ENCODE measurements at regions not wholly inside any gene's neighbourhood (a gene's known extent, or its start where the extent isn't known, plus 50 kb on each side); places are given as distances from the start of the nearest gene placed in this dataset.
A peak's percentile ranks its signal among the peaks of the same experiment; 100 is the strongest.

DNA sequence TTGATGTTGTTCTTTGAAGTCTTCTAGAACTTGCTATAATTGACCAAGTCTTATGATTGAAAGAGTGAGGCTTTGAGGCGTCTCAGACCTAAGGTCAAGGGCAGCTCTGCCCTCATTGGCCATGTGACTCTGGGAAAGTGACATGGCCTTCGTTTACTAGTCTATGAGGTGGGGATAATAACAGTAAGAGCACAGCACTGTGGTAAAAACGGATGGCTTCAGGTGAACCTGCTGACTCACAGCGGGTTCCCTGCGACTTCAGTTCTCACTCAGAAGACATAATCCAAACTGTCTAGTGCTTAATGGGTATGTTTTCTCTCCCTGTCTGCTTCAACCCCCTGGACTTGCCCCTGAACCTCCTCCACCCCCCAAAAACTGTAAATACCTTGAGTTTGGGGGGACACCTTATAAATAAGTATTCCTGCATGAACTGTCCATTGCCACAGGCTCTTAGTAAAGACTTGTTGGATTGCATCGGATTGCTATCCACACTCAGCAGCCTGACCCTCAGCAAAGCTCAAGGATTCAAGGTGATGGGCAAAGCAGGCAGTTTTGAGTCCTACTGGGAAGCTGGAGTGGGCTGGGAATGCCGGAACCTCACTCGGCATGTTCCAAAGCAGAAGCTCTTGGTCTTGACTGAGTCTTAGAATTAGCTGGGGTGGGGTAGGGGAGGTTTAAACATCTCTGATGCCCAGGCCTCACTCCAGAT lies 304.6 kb downstream of the KLF6 start:
- Histone ChIP-seq H3K4me2 (ENCODE audit: low read length) (no peak overlapping the region), H3K27ac (ENCODE audit: low read length) (no peak overlapping the region), H3K4me3 (ENCODE audit: low read length) (no peak overlapping the region), H3K79me2 (ENCODE audit: low read length) (no peaks in the 10 kb centered on the region), H3K27me3 (ENCODE audit: low read length) (no peaks in the 10 kb centered on the region), H3K4me1 (ENCODE audit: insufficient read depth, low read length) (peaks cover 26% of the 10 kb centered on the region), H3K9ac (ENCODE audit: low read length) (no peak overlapping the region), H2AFZ (ENCODE audit: low read length) (no peak overlapping the region), H3K9me3 (ENCODE audit: low read length) (no peaks in the 10 kb centered on the region), H3K36me3 (ENCODE audit: low read depth, low read length) (no peaks in the 10 kb centered on the region), H4K20me1 (ENCODE audit: low read length) (no peaks in the 10 kb centered on the region), H3F3A (ENCODE audit: low read length, unreplicated experiment) (no peaks in the 10 kb centered on the region), H3K9me2 (replicated peaks; ENCODE audit: low read length) (no peaks in the 10 kb centered on the region)
- no peak for ATAC-seq
- no TSS peak for BruUV-seq (replicated peaks)
- TF ChIP-seq, protein P1, sequence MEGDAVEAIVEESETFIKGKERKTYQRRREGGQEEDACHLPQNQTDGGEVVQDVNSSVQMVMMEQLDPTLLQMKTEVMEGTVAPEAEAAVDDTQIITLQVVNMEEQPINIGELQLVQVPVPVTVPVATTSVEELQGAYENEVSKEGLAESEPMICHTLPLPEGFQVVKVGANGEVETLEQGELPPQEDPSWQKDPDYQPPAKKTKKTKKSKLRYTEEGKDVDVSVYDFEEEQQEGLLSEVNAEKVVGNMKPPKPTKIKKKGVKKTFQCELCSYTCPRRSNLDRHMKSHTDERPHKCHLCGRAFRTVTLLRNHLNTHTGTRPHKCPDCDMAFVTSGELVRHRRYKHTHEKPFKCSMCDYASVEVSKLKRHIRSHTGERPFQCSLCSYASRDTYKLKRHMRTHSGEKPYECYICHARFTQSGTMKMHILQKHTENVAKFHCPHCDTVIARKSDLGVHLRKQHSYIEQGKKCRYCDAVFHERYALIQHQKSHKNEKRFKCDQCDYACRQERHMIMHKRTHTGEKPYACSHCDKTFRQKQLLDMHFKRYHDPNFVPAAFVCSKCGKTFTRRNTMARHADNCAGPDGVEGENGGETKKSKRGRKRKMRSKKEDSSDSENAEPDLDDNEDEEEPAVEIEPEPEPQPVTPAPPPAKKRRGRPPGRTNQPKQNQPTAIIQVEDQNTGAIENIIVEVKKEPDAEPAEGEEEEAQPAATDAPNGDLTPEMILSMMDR (conservative IDR thresholded peaks at IDR 0.05; ENCODE audit: low read depth, low read length) = no peak
- TF ChIP-seq EZH2 (IDR thresholded peaks at IDR 0.05; ENCODE audit: low read length, unreplicated experiment) = no peak
- no peak for DNase-seq
- CTCF ChIA-PET = no interaction called here
- intact Hi-C loops (cut with micrococcal nuclease) = no loop called here
- POLR2A ChIA-PET (ENCODE audit: unreplicated experiment) = no interaction called here

DNA sequence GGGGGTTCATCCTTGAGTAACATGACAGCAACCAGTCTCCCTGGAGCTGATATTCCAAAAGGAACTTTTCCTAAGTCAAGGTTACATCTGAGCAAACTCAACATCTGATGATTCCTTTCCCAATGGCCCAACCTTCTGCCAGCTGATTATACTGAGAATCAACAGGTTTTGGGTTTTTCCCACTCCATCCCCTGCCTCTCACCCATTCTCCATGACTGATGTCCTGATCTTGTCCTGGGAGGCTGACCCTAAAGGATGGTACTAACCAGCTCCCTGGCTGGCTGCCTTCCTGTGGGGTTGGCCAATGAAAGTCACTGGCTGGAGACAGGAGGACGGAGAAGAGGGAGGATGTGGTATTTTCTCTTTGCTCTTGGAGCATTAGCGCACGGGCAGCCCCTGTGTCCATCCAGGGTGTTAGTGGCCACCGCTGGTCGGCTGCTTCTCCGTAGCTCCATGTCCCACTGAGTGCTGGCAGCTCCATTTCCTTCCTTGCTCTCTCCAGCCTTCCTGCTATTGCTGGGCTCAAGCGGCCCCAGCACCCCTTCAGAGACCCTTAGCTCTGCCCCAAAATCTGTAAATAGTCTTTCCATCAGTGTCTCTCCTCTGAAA lies 306.2 kb upstream of the PITRM1 start:
- CTCF ChIA-PET = no interaction called here

DNA sequence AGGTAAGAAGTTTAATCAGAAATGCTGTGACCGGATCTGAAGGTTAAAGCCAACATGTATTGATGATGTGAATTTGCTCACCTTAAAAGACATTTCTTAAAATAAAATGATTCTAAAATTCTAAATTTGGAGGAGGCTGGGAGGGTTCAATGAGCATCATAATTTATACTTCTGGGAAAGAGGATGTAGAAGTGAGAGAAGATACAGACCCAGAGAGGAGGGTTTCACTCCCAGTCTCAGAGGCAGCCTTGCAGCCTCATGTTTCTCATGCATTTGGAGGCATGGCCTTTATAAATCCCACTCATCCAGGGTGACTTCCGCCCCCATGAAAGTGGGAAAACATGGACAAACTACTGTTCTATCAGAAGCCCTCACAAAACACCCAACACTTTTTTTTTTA lies 305.6 kb upstream of the PITRM1 start:
- peak overlapping the region; percentile 52 for H3K27ac ChIP-seq (ENCODE audit: low read length)
- ChIA-PET POLR2A (ENCODE audit: unreplicated experiment) (no interaction called here), CTCF (no interaction called here)
- no peak overlapping the region; the same call in 1 of the 2 replicates for H3K4me2 ChIP-seq (ENCODE audit: low read length)
- H3K4me1 ChIP-seq (ENCODE audit: insufficient read depth, low read length) = peaks cover 25% of the 10 kb centered on the region
- no peaks in the 10 kb centered on the region for H3K79me2 ChIP-seq (ENCODE audit: low read length)
- H3F3A ChIP-seq (ENCODE audit: low read length, unreplicated experiment) = no peaks in the 10 kb centered on the region
- no TSS peak for BruUV-seq (replicated peaks)
- H3K27me3 ChIP-seq (ENCODE audit: low read length) = no peaks in the 10 kb centered on the region
- no peaks in the 10 kb centered on the region for H3K9me3 ChIP-seq (ENCODE audit: low read length)
- intact Hi-C loops (cut with micrococcal nuclease) = no loop called here
- no peak for ATAC-seq
- no peak overlapping the region for H3K4me3 ChIP-seq (ENCODE audit: low read length)
- no peaks in the 10 kb centered on the region for H4K20me1 ChIP-seq (ENCODE audit: low read length)
- DNase-seq = no peak
- H2AFZ ChIP-seq (ENCODE audit: low read length) = no peak overlapping the region
- no peaks in the 10 kb centered on the region for H3K9me2 ChIP-seq (replicated peaks; ENCODE audit: low read length)
- H3K9ac ChIP-seq (ENCODE audit: low read length) = no peak overlapping the region
- no peaks in the 10 kb centered on the region for H3K36me3 ChIP-seq (ENCODE audit: low read depth, low read length)
- TF ChIP-seq EZH2 (IDR thresholded peaks at IDR 0.05; ENCODE audit: low read length, unreplicated experiment) = no peak
- TF ChIP-seq EZH2phosphoT487 (IDR thresholded peaks at IDR 0.05; ENCODE audit: borderline replicate concordance, low read length) = no peak
- TF ChIP-seq, protein P1 (conservative IDR thresholded peaks at IDR 0.05; ENCODE audit: low read depth, low read length) = no peak

More for the DNA sequence above, 306.2 kb upstream of the PITRM1 start:
- H3K9ac ChIP-seq (ENCODE audit: low read length) = no peak overlapping the region
- BruUV-seq (replicated peaks) = no TSS peak
- ATAC-seq = no peak
- no peak overlapping the region for H3K4me2 ChIP-seq (ENCODE audit: low read length)
- H3K9me3 ChIP-seq (ENCODE audit: low read length) = no peaks in the 10 kb centered on the region
- POLR2A ChIA-PET (ENCODE audit: unreplicated experiment) = no interaction called here
- TF ChIP-seq, protein P1 (conservative IDR thresholded peaks at IDR 0.05; ENCODE audit: low read depth, low read length) = no peak
- no peak for TF ChIP-seq EZH2phosphoT487 (IDR thresholded peaks at IDR 0.05; ENCODE audit: borderline replicate concordance, low read length)
- TF ChIP-seq EZH2 (IDR thresholded peaks at IDR 0.05; ENCODE audit: low read length, unreplicated experiment) = no peak
- no peaks in the 10 kb centered on the region for H3K9me2 ChIP-seq (replicated peaks; ENCODE audit: low read length)
- no peak overlapping the region for H3K27ac ChIP-seq (ENCODE audit: low read length)
- no peaks in the 10 kb centered on the region for H3F3A ChIP-seq (ENCODE audit: low read length, unreplicated experiment)
- DNase-seq = no peak
- no peaks in the 10 kb centered on the region for H3K36me3 ChIP-seq (ENCODE audit: low read depth, low read length)
- no peak overlapping the region for H3K4me3 ChIP-seq (ENCODE audit: low read length)
- H3K27me3 ChIP-seq (ENCODE audit: low read length) = no peaks in the 10 kb centered on the region
- intact Hi-C loops (cut with micrococcal nuclease) = no loop called here
- no peaks in the 10 kb centered on the region for H3K79me2 ChIP-seq (ENCODE audit: low read length)
- H4K20me1 ChIP-seq (ENCODE audit: low read length) = no peaks in the 10 kb centered on the region
- H2AFZ ChIP-seq (ENCODE audit: low read length) = no peak overlapping the region
- H3K4me1 ChIP-seq (ENCODE audit: insufficient read depth, low read length) = peaks cover 26% of the 10 kb centered on the region

Data from PC-3 (cell line).